ENCODE measurements at regions not wholly inside any gene's neighbourhood (a gene's known extent, or its start where the extent isn't known, plus 50 kb on each side); places are given as distances from the start of the nearest gene placed in this dataset.

- Histone ChIP-seq H3K4me3 (ENCODE audit: low read length) (no peak overlapping the region), H3K27me3 (ENCODE audit: low read depth, low read length) (no peaks in the 10 kb centered on the region), H3K4me2 (ENCODE audit: low read length) (no peak overlapping the region), H3K27ac (ENCODE audit: low read length) (no peak overlapping the region), H3K9me3 (ENCODE audit: insufficient read depth, low read length) (no peaks in the 10 kb centered on the region), H4K20me1 (ENCODE audit: insufficient read depth, low read length) (no peaks in the 10 kb centered on the region), H3K79me2 (ENCODE audit: low read length) (no peaks in the 10 kb centered on the region), H3K36me3 (replicated peaks; ENCODE audit: low read depth, low read length) (no peaks in the 10 kb centered on the region), H3K9ac (ENCODE audit: low read length) (no peak overlapping the region), H3K4me1 (ENCODE audit: low read length) (no peaks in the 10 kb centered on the region), H2AFZ (ENCODE audit: low read depth, low read length) (no peak overlapping the region)
- TF ChIP-seq CTCF (IDR thresholded peaks at IDR 0.05; ENCODE audit: low read depth, low read length), result no peak
- TF ChIP-seq EZH2phosphoT487 (IDR thresholded peaks at IDR 0.05; ENCODE audit: low read depth), result no peak
Observed at GRCh38 chr5:116842514-116842961, 267.9 kb upstream of the SEMA6A start.

GRCh38 chr5:116841734-116842133, 267.1 kb upstream of the SEMA6A start:
- TF ChIP-seq CTCF (IDR thresholded peaks at IDR 0.05; ENCODE audit: low read depth, low read length) (no peak), EZH2phosphoT487 (IDR thresholded peaks at IDR 0.05; ENCODE audit: low read depth) (no peak)
- H2AFZ ChIP-seq (ENCODE audit: low read depth, low read length), result no peak overlapping the region

DNA sequence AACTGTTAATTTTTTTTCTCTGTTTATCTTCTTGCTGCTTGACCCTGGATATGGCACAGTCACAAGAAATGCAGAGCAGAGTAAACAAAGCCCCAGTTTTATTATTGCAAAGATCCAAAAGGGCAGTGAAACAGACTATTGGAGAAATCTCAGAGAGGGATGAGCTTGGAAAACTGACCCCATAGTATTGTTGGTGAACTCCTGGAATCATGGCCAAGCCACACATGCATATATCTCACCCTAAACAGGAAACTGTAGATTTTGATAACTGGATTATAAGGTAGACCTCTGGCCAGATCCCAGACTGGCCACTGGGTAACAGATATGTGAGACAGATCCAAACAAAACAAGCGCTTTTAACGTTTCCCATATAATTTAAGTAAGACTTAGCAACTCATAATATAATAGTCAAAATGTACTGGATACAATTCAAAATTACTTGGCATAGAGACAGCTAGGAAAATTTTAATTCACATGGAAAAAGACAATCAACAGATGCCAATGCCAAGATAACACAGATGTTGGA, 263.5 kb upstream of the SEMA6A start:
- Histone ChIP-seq H3K79me2 (ENCODE audit: low read length) (no peaks in the 10 kb centered on the region), H3K27ac (ENCODE audit: low read length) (no peak overlapping the region), H2AFZ (ENCODE audit: low read depth, low read length) (no peak overlapping the region), H4K20me1 (ENCODE audit: insufficient read depth, low read length) (no peaks in the 10 kb centered on the region), H3K4me2 (ENCODE audit: low read length) (no peak overlapping the region), H3K36me3 (replicated peaks; ENCODE audit: low read depth, low read length) (no peaks in the 10 kb centered on the region), H3K27me3 (ENCODE audit: low read depth, low read length) (no peaks in the 10 kb centered on the region), H3K4me3 (ENCODE audit: low read length) (no peak overlapping the region), H3K4me1 (ENCODE audit: low read length) (no peaks in the 10 kb centered on the region), H3K9ac (ENCODE audit: low read length) (no peak overlapping the region), H3K9me3 (ENCODE audit: insufficient read depth, low read length) (no peaks in the 10 kb centered on the region)
- TF ChIP-seq EZH2phosphoT487 (IDR thresholded peaks at IDR 0.05; ENCODE audit: low read depth), result no peak
- TF ChIP-seq CTCF (IDR thresholded peaks at IDR 0.05; ENCODE audit: low read depth, low read length), result no peak

More at GRCh38 chr5:116841734-116842133, 267.1 kb upstream of the SEMA6A start:
- no peaks in the 10 kb centered on the region for H4K20me1 ChIP-seq (ENCODE audit: insufficient read depth, low read length)
- no peaks in the 10 kb centered on the region for H3K9me3 ChIP-seq (ENCODE audit: insufficient read depth, low read length)
- no peaks in the 10 kb centered on the region for H3K79me2 ChIP-seq (ENCODE audit: low read length)
- H3K4me1 ChIP-seq (ENCODE audit: low read length), result no peaks in the 10 kb centered on the region
- no peak overlapping the region for H3K4me3 ChIP-seq (ENCODE audit: low read length)
- no peak overlapping the region for H3K27ac ChIP-seq (ENCODE audit: low read length)
- no peak overlapping the region for H3K9ac ChIP-seq (ENCODE audit: low read length)
- no peaks in the 10 kb centered on the region for H3K27me3 ChIP-seq (ENCODE audit: low read depth, low read length)
- no peaks in the 10 kb centered on the region for H3K36me3 ChIP-seq (replicated peaks; ENCODE audit: low read depth, low read length)
- H3K4me2 ChIP-seq (ENCODE audit: low read length), result no peak overlapping the region

GRCh38 chr5:116834796-116835515, 260.3 kb upstream of the SEMA6A start:
- Histone ChIP-seq H3K4me2 (ENCODE audit: low read length) (no peak overlapping the region), H3K4me1 (ENCODE audit: low read length) (no peaks in the 10 kb centered on the region), H3K9me3 (ENCODE audit: insufficient read depth, low read length) (no peaks in the 10 kb centered on the region), H3K27me3 (ENCODE audit: low read depth, low read length) (no peaks in the 10 kb centered on the region), H2AFZ (ENCODE audit: low read depth, low read length) (no peak overlapping the region), H3K36me3 (replicated peaks; ENCODE audit: low read depth, low read length) (no peaks in the 10 kb centered on the region), H4K20me1 (ENCODE audit: insufficient read depth, low read length) (no peaks in the 10 kb centered on the region), H3K4me3 (ENCODE audit: low read length) (no peak overlapping the region), H3K27ac (ENCODE audit: low read length) (no peak overlapping the region), H3K9ac (ENCODE audit: low read length) (no peak overlapping the region), H3K79me2 (ENCODE audit: low read length) (no peaks in the 10 kb centered on the region)
- TF ChIP-seq CTCF (IDR thresholded peaks at IDR 0.05; ENCODE audit: low read depth, low read length) (no peak), EZH2phosphoT487 (IDR thresholded peaks at IDR 0.05; ENCODE audit: low read depth) (no peak)

Measured in OCI-LY3 (cell line).